ENCODE measurements at regions not wholly inside any gene's neighbourhood (a gene's known extent, or its start where the extent isn't known, plus 50 kb on each side); places are given as distances from the start of the nearest gene placed in this dataset.

- intact Hi-C loops (cut with DNase I): no loop called here
- Histone ChIP-seq H3K27me3 (no peaks in the 10 kb centered on the region), H3K9me3 (no peaks in the 10 kb centered on the region), H3K36me3 (no peaks in the 10 kb centered on the region), H3K4me1 (no peaks in the 10 kb centered on the region), H3K4me3 (no peak overlapping the region), H3K27ac (no peak overlapping the region)
- TF ChIP-seq, protein P1, sequence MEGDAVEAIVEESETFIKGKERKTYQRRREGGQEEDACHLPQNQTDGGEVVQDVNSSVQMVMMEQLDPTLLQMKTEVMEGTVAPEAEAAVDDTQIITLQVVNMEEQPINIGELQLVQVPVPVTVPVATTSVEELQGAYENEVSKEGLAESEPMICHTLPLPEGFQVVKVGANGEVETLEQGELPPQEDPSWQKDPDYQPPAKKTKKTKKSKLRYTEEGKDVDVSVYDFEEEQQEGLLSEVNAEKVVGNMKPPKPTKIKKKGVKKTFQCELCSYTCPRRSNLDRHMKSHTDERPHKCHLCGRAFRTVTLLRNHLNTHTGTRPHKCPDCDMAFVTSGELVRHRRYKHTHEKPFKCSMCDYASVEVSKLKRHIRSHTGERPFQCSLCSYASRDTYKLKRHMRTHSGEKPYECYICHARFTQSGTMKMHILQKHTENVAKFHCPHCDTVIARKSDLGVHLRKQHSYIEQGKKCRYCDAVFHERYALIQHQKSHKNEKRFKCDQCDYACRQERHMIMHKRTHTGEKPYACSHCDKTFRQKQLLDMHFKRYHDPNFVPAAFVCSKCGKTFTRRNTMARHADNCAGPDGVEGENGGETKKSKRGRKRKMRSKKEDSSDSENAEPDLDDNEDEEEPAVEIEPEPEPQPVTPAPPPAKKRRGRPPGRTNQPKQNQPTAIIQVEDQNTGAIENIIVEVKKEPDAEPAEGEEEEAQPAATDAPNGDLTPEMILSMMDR (IDR thresholded peaks at IDR 0.05): no peak
- ATAC-seq (no peak), DNase-seq (no peak)
Measured at GRCh38 chr21:18630446-18630845, 226.9 kb upstream of the TMPRSS15 start.

- Histone ChIP-seq H3K27ac (no peak overlapping the region), H3K9me3 (no peaks in the 10 kb centered on the region), H3K4me1 (no peaks in the 10 kb centered on the region), H3K27me3 (no peaks in the 10 kb centered on the region), H3K36me3 (no peaks in the 10 kb centered on the region), H3K4me3 (no peak overlapping the region)
- intact Hi-C loops (cut with DNase I): no loop called here
- ATAC-seq: no peak
- TF ChIP-seq, protein P1 (IDR thresholded peaks at IDR 0.05): no peak
- DNase-seq: no peak
Measured at GRCh38 chr21:18636897-18637296, 233.3 kb upstream of the TMPRSS15 start.

GRCh38 chr21:18646116-18646515 lies 242.5 kb upstream of the TMPRSS15 start:
- ATAC-seq (no peak), DNase-seq (no peak)
- H3K9me3 ChIP-seq: no peaks in the 10 kb centered on the region
- H3K36me3 ChIP-seq: no peaks in the 10 kb centered on the region
- no peak overlapping the region for H3K4me3 ChIP-seq
- TF ChIP-seq, protein P1 (IDR thresholded peaks at IDR 0.05): no peak
- H3K27ac ChIP-seq: no peak overlapping the region
- no peaks in the 10 kb centered on the region for H3K27me3 ChIP-seq
- no peaks in the 10 kb centered on the region for H3K4me1 ChIP-seq
- intact Hi-C loops (cut with DNase I): no loop called here

- no peak overlapping the region for H3K4me3 ChIP-seq
- peaks cover 0 to 3% of the 10 kb centered on the region in 2 donors for H3K9me3 ChIP-seq
- no peak for DNase-seq
- H3K27me3 ChIP-seq: no peaks in the 10 kb centered on the region
- H3K4me1 ChIP-seq: no peaks in the 10 kb centered on the region
- H3K36me3 ChIP-seq: no peaks in the 10 kb centered on the region
- intact Hi-C loops (cut with DNase I): no loop called here
- no peak overlapping the region for H3K27ac ChIP-seq
- TF ChIP-seq, protein P1 (IDR thresholded peaks at IDR 0.05): no peak
- ATAC-seq: no peak
Measured at GRCh38 chr21:18655931-18656330, 252.3 kb upstream of the TMPRSS15 start.

GRCh38 chr21:18661842-18662241 lies 258.3 kb upstream of the TMPRSS15 start:
- no peaks in the 10 kb centered on the region for H3K9me3 ChIP-seq
- TF ChIP-seq, protein P1 (IDR thresholded peaks at IDR 0.05): no peak
- intact Hi-C loops (cut with DNase I): no loop called here
- no peaks in the 10 kb centered on the region for H3K36me3 ChIP-seq
- no peak overlapping the region for H3K4me3 ChIP-seq
- no peak for ATAC-seq
- H3K4me1 ChIP-seq: no peaks in the 10 kb centered on the region
- H3K27me3 ChIP-seq: no peaks in the 10 kb centered on the region
- DNase-seq: no peak
- no peak overlapping the region for H3K27ac ChIP-seq

Data from left lung (tissue), 4 donors.